GF-D8 (cell line): ENCODE measurements at regions not wholly inside any gene's neighbourhood (a gene's known extent, or its start where the extent isn't known, plus 50 kb on each side); places are given as distances from the start of the nearest gene placed in this dataset.
"Not testable (repeated sequence)": the region's sequence is repeated elsewhere in the genome, so short reads cannot be mapped to it uniquely, and the experiment has no call there.

Experiments used
- DNase-seq: peaks from one replicate; lab custom pipeline; 2025; lab: John Stamatoyannopoulos, UW

DNA sequence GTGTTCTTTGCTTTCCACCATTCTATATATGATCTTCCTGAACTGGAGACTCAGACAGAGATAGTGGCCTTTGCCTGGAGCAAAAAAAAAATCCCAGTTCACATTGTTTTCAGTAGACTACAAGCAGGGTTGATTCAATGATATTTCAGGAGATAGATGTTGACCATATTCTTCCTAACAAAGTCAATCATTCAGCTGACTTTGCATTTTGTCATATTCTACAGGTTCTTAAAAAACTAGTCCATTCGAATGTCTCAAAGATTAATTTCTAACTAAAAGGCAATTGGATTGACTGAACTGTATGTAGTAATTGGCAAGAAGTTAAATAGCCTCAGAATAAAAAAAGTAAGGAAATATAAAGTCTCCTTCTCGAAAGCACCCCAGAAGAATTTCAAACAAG lies 479.5 kb downstream of the NKX6-1 start:
- DNase-seq = no peak

DNA sequence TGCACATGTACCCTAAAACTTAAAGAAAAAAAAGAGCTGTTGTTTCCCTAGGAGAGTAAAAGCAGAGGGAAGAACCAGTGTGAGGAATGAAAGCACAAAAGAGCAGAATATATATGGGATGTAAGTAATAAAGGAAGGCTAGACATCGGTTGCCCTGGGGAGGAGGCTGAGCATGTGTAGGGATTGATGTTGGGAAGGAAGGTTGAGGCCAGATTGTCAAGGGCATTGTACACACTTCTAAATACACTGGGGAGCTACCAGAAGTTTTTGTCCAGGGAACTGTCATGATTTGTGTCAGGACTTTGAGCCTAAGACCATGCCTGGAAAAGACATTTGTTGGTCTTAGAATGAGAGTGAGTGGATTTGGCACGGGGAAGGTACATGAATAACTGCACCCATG lies 467.1 kb downstream of the GPAT3 start:
- no peak for DNase-seq

GRCh38 chr4:84001876-84002569 lies 466.1 kb downstream of the GPAT3 start:
- no peak for DNase-seq

- DNase-seq = no peak
Observed at GRCh38 chr4:83996254-83996653, 460.3 kb downstream of the GPAT3 start.

DNA sequence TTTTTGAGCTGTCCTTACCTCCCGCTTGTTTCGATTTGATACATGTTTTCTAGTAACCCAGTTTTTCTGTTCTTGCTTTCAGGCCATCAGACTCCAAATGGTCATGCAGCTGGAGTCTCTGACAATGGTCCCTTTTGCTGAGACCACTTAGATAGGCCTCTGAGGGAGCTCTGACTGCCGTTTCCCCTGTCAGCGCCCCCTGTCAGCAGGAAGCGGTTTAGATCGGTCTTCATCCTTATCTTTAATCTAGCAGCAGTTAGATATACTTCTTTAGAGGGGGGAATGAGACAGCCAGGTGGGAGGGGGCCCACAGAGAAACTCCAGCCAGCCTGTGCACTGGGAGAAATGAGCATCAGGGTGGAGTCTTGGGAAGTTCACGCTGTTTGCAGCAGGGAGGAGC lies 457.9 kb downstream of the GPAT3 start:
- DNase-seq = no peak

GRCh38 chr4:83989835-83990234 lies 453.9 kb downstream of the GPAT3 start:
- DNase-seq = no peak

DNA sequence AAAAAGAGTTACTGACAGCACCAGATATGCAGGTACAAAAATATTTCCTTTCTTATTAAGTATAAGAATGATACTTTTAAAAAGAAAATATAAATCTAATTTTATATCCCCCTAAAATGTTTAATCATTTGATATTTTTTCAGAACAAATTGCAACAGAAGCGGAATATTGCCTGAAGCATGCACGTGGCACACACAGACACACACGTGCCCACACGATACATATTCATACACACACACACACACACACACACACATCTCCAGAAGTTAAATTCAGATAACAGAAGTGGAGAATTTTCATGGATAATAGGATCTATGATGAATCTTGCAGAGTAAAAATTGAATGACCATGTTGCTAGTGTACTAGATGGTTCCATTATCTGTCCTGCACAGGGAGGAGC lies 445.2 kb downstream of the GPAT3 start:
- no peak for DNase-seq

GRCh38 chr4:83979773-83980172 lies 443.9 kb downstream of the GPAT3 start:
- DNase-seq = no peak

- no peak for DNase-seq
Observed at GRCh38 chr4:83974111-83974780, 438.3 kb downstream of the GPAT3 start.

DNA sequence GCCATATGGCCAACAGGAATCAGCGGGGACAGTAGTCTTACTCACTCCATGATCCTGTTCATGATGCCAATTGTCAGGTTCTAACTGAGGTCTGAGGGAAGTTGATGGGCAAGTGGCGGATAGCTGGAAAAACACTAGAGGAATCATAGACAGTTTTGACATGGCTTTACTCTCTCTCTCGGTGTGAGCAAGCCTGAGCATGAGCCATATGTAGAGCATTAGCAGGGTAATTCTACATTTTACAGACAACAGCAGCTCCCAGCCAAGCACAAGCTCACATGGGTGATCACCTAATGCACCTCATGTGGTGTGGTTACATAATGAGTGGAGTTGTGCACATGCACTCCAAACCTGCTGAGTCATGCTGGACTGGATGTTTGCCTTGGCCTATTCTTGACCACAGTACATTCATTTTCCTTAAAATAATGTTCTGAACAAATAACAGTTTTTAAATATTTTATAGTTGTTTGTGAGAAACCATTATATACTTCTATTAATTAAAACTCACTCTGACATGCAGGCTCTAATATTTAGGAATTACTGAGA lies 429.2 kb downstream of the GPAT3 start:
- no peak for DNase-seq

GRCh38 chr4:83962492-83962891 lies 426.6 kb downstream of the GPAT3 start:
- no peak for DNase-seq

DNA sequence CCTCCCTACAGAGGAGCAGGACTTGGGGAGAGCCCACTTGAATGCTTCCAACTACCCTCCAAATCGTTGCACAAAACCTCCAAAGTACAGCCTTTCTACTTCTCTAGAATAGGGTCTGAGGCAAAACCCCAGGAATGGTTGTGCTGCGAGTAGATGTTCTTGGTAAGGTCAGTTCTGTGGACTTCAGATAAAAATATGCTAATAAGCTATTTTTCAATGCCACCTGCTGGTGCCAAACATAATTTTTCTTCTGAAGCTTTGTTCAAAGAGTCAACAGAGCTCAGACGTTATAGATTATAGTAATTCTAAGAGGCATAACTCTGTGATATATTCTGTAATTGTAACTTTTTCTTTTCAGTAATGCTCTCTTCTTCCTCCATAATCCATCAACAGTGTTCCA lies 425.7 kb downstream of the GPAT3 start:
- DNase-seq = no peak

GRCh38 chr4:83959160-83959559 lies 423.3 kb downstream of the GPAT3 start:
- DNase-seq = no peak

GRCh38 chr4:83947830-83948193 lies 411.9 kb downstream of the GPAT3 start:
- no peak for DNase-seq

GRCh38 chr4:83947125-83947829 lies 411.4 kb downstream of the GPAT3 start:
- no peak for DNase-seq

GRCh38 chr4:83943691-83944090 lies 407.8 kb downstream of the GPAT3 start:
- not testable (repeated sequence) for DNase-seq

DNA sequence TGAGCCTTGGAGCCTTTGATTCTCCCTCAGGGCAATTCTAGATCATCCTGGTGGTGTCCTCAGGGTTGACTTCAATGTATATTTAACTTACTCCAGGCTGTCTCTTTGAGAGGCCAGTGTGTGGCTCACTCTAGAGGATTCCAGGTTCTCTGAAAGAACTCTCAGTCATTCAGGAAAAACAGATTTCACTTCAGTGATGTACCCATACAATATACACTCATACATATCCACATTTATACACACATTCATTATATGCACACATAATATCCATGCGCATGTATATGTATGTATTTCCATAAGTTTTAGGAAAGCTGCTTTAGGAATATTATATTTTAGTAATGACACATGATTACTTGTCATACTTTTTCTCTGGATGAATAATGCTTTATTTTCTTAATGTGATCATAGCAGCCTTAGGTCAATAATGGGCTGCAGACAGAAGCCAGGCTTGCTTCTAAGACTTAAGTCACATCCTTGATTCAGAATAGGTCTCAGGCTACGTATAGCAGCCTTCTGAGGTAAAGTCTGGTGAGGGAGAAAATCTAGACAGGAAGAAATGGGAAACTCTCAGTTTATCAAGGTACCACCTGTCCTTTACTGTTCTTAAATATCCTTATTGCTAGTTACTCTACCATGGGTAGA lies 397.0 kb downstream of the GPAT3 start:
- DNase-seq = no peak

GRCh38 chr4:83931659-83932438 lies 395.9 kb downstream of the GPAT3 start:
- no peak for DNase-seq

DNA sequence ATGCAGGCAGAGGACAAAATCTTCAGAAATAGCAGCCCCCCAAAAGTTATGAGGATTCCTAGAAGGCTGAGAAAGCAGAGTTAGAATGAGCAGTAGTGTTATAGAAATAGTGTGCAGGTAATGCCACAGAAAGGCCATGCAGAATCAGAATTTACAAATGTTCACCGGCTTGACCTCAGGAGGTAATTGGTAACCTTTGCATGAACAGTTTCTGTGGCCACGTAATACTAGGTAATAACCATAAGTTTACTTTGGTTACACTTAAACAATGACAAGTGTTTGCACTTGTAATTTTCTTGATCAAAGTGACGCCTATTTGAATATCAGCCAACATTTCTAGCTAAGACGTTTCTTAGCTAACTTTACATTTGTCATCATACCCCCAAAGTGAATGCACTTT lies 393.6 kb downstream of the GPAT3 start:
- no peak for DNase-seq

DNA sequence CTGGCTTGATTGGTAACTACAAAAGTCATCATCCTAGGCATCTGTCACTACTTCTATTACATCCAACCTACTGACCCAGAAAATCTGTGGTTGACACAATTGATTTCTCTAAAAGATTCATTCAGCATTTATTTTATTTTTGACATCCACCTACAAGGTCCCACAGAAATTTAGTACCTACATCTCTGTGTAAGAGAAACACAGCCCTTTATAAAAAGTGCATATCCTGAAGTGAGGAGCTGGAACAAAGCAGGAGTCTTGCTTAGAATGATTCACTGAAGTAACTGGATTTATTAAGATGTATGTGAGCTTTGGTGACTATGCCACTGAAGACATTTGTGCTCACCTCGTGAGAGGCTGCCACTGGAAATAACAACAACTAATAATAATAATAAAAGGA lies 391.0 kb downstream of the GPAT3 start:
- no peak for DNase-seq

- DNase-seq = no peak
Observed at GRCh38 chr4:83923341-83923740, 387.4 kb downstream of the GPAT3 start.

DNA sequence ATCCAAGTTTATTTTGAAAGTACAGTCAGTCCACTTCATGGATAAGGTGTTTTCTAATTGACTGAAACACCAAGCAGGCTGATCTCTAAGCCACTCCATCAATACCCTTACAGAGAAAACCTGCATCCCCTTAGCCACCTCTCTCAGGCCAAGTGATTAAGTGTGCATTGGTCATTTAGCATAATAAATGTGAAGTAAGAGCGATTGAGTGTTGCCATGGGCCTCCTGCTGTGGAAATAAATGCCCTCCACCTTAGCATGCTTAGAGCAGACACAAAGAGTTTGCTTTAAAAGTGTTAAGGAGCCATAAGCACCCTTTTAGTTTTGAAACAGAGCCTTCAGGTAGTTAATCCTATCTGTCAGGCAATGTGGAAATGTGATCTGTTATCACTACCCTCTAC lies 386.5 kb downstream of the GPAT3 start:
- DNase-seq = no peak
